H54 (cell line): ENCODE measurements at regions not wholly inside any gene's neighbourhood (a gene's known extent, or its start where the extent isn't known, plus 50 kb on each side); places are given as distances from the start of the nearest gene placed in this dataset.

Source experiments
- DNase-seq: peaks from one replicate; pipeline ENCODE4 v3.0.0; 2011; ENCODE audit warnings: low spot score, mixed read lengths; ENCODE audit not compliant: insufficient read length
- FAIRE-seq: peaks from 3 replicates; lab custom pipeline; 2011; peaks lifted over from hg19 to GRCh38; lab: Jason Lieb, UNC
- POLR2A ChIP-seq: IDR thresholded peaks from 2 replicates; pipeline ENCODE4 v1.6.1; 2011; ENCODE audit warnings: low read depth, mild to moderate bottlenecking, low read length

- FAIRE-seq = no peak
- DNase-seq = no peak
- no peak for TF ChIP-seq POLR2A
These were observed 110.9 kb upstream of the HDAC9 start for GRCh38 chr7:18384491-18385143.

- DNase-seq (no peak), FAIRE-seq (no peak)
- no peak for TF ChIP-seq POLR2A
These were observed 108.9 kb upstream of the HDAC9 start for GRCh38 chr7:18386607-18387006.

GRCh38 chr7:18387191-18387735 lies 108.3 kb upstream of the HDAC9 start:
- TF ChIP-seq POLR2A = no peak
- DNase-seq = no peak
- no peak for FAIRE-seq

- DNase-seq = no peak
- FAIRE-seq = no peak
- TF ChIP-seq POLR2A = no peak
These were observed 105.0 kb upstream of the HDAC9 start for GRCh38 chr7:18390535-18390907.

GRCh38 chr7:18393465-18394118 lies 102.0 kb upstream of the HDAC9 start:
- no peak for TF ChIP-seq POLR2A
- FAIRE-seq = no peak
- no peak for DNase-seq

- TF ChIP-seq POLR2A = no peak
- no peak for DNase-seq
- FAIRE-seq = no peak
These were observed 99.7 kb upstream of the HDAC9 start for GRCh38 chr7:18395868-18396267.

- no peak for TF ChIP-seq POLR2A
- no peak for DNase-seq
- FAIRE-seq = no peak
These were observed 98.6 kb upstream of the HDAC9 start for GRCh38 chr7:18396953-18397352.

- FAIRE-seq (peak; percentile 75), DNase-seq (peak; percentile 25)
- no peak for TF ChIP-seq POLR2A
These were observed 95.9 kb upstream of the HDAC9 start for GRCh38 chr7:18399436-18400235.

- TF ChIP-seq POLR2A = no peak
- FAIRE-seq = peak; percentile 20
- no peak for DNase-seq
These were observed 95.3 kb upstream of the HDAC9 start for GRCh38 chr7:18400275-18400674.

GRCh38 chr7:18400726-18401125 lies 94.8 kb upstream of the HDAC9 start:
- TF ChIP-seq POLR2A = no peak
- FAIRE-seq = peak; percentile 45
- no peak for DNase-seq

GRCh38 chr7:18401757-18402156 lies 93.8 kb upstream of the HDAC9 start:
- DNase-seq = no peak
- no peak for TF ChIP-seq POLR2A
- no peak for FAIRE-seq

- FAIRE-seq = peak; percentile 95
- peak; percentile 30 for DNase-seq
- TF ChIP-seq POLR2A = no peak
These were observed 92.9 kb upstream of the HDAC9 start for GRCh38 chr7:18402488-18403183.

- DNase-seq = no peak
- no peak for TF ChIP-seq POLR2A
- FAIRE-seq = no peak
These were observed 89.8 kb upstream of the HDAC9 start for GRCh38 chr7:18405726-18406125.
